GM18508 (cell line): ENCODE measurements at regions not wholly inside any gene's neighbourhood (a gene's known extent, or its start where the extent isn't known, plus 50 kb on each side); places are given as distances from the start of the nearest gene placed in this dataset.

ENCODE experiments used
- ATAC-seq: cut with Tn5 transposase; IDR thresholded peaks from one replicate; pipeline ENCODE4 v1.9.1; 2021; ENCODE audit warnings: moderate number of reproducible peaks; ENCODE audit not compliant: insufficient read depth, unreplicated experiment

GRCh38 chr10:91124016-91124415 is 96.4 kb upstream of the PCGF5 start:
- ATAC-seq: no peak

GRCh38 chr10:91126471-91126870 is 94.0 kb upstream of the PCGF5 start:
- no peak for ATAC-seq

- ATAC-seq: no peak
Measured at GRCh38 chr10:91127341-91128082, 93.0 kb upstream of the PCGF5 start.

- ATAC-seq: no peak
Measured at GRCh38 chr10:91135113-91135512, 85.3 kb upstream of the PCGF5 start.

- no peak for ATAC-seq
Measured at GRCh38 chr10:91137011-91137643, 83.3 kb upstream of the PCGF5 start.

GRCh38 chr10:91137822-91138221 is 82.6 kb upstream of the PCGF5 start:
- ATAC-seq: no peak

GRCh38 chr10:91140995-91141549 is 79.4 kb upstream of the PCGF5 start:
- ATAC-seq: no peak

GRCh38 chr10:91144961-91145360 is 75.5 kb upstream of the PCGF5 start:
- no peak for ATAC-seq

- no peak for ATAC-seq
Measured at GRCh38 chr10:91146146-91146545, 74.3 kb upstream of the PCGF5 start.

GRCh38 chr10:91149550-91149949 is 70.9 kb upstream of the PCGF5 start:
- ATAC-seq: no peak

GRCh38 chr10:91150631-91151030 is 69.8 kb upstream of the PCGF5 start:
- no peak for ATAC-seq

- ATAC-seq: no peak
Measured at GRCh38 chr10:91153508-91153907, 67.0 kb upstream of the PCGF5 start.

- no peak for ATAC-seq
Measured at GRCh38 chr10:91154842-91155241, 65.6 kb upstream of the PCGF5 start.

GRCh38 chr10:91156196-91156595 is 64.3 kb upstream of the PCGF5 start:
- no peak for ATAC-seq

GRCh38 chr10:91159254-91159783 is 61.1 kb upstream of the PCGF5 start:
- ATAC-seq: no peak

GRCh38 chr10:91162050-91162494 is 58.4 kb upstream of the PCGF5 start:
- no peak for ATAC-seq

- ATAC-seq: no peak
Measured at GRCh38 chr10:91162495-91163268, 57.8 kb upstream of the PCGF5 start.

- no peak for ATAC-seq
Measured at GRCh38 chr10:91163269-91163868, 57.1 kb upstream of the PCGF5 start.

GRCh38 chr10:91163869-91164474 is 56.5 kb upstream of the PCGF5 start:
- ATAC-seq: no peak

- ATAC-seq: no peak
Measured at GRCh38 chr10:91164520-91165065, 55.9 kb upstream of the PCGF5 start.
